LNCAP (cell line): ENCODE measurements at regions not wholly inside any gene's neighbourhood (a gene's known extent, or its start where the extent isn't known, plus 50 kb on each side); places are given as distances from the start of the nearest gene placed in this dataset.

Source experiments
- CTCF ChIP-seq: fragments of 450-650 bp; IDR thresholded peaks from 2 replicates; pipeline ENCODE4 v1.5.1; 2017; ENCODE audit warnings: mild to moderate bottlenecking

GRCh38 chr9:88651682-88652633 lies 117.0 kb downstream of the NXNL2 start:
- TF ChIP-seq CTCF, result no peak

- no peak for TF ChIP-seq CTCF
Observed at GRCh38 chr9:88652876-88653275, 117.9 kb downstream of the NXNL2 start.

GRCh38 chr9:88653406-88653805 lies 118.4 kb downstream of the NXNL2 start:
- TF ChIP-seq CTCF, result no peak

- TF ChIP-seq CTCF, result no peak
Observed at GRCh38 chr9:88653911-88654310, 118.9 kb downstream of the NXNL2 start.

- TF ChIP-seq CTCF, result no peak
Observed at GRCh38 chr9:88657893-88658292, 122.9 kb downstream of the NXNL2 start.

- no peak for TF ChIP-seq CTCF
Observed at GRCh38 chr9:88658311-88658822, 123.4 kb downstream of the NXNL2 start.

- TF ChIP-seq CTCF, result no peak
Observed at GRCh38 chr9:88659126-88659525, 124.1 kb downstream of the NXNL2 start.
